Activated CD4-positive, alpha-beta T cell treated with anti-CD3 and anti-CD28 coated beads for 24 hours (primary cell): ENCODE measurements at regions not wholly inside any gene's neighbourhood (a gene's known extent, or its start where the extent isn't known, plus 50 kb on each side); places are given as distances from the start of the nearest gene placed in this dataset.

ENCODE experiments used
- DNase-seq, 2 donors: peaks; one replicate each; pipeline ENCODE4 v3.0.0-alpha.2; 2020; ENCODE audit warnings: low read depth in 2 of 2

GRCh38 chr11:37774441-37774840 lies 1176.4 kb upstream of the RAG2 start:
- no peak for DNase-seq

- DNase-seq: no peak
Measured at GRCh38 chr11:37770145-37770544, 1172.1 kb upstream of the RAG2 start.

GRCh38 chr11:37762079-37762478 lies 1164.0 kb upstream of the RAG2 start:
- DNase-seq: no peak

- DNase-seq: no peak
Measured at GRCh38 chr11:37755521-37755920, 1157.5 kb upstream of the RAG2 start.

GRCh38 chr11:37748641-37749040 lies 1150.6 kb upstream of the RAG2 start:
- no peak for DNase-seq

- DNase-seq: no peak
Measured at GRCh38 chr11:37747121-37747520, 1149.1 kb upstream of the RAG2 start.

GRCh38 chr11:37727371-37727770 lies 1129.3 kb upstream of the RAG2 start:
- no peak for DNase-seq

GRCh38 chr11:37724315-37724714 lies 1126.3 kb upstream of the RAG2 start:
- no peak for DNase-seq

GRCh38 chr11:37721485-37721884 lies 1123.4 kb upstream of the RAG2 start:
- no peak for DNase-seq

- DNase-seq: no peak
Measured at GRCh38 chr11:37718431-37718999, 1120.5 kb upstream of the RAG2 start.

GRCh38 chr11:37712251-37712650 lies 1114.2 kb upstream of the RAG2 start:
- no peak for DNase-seq

- DNase-seq: no peak
Measured at GRCh38 chr11:37710031-37710430, 1112.0 kb upstream of the RAG2 start.

- DNase-seq: no peak
Measured at GRCh38 chr11:37704791-37705190, 1106.8 kb upstream of the RAG2 start.

- DNase-seq: no peak
Measured at GRCh38 chr11:37699644-37700043, 1101.6 kb upstream of the RAG2 start.

- DNase-seq: no peak
Measured at GRCh38 chr11:37695283-37695682, 1097.2 kb upstream of the RAG2 start.

- DNase-seq: no peak
Measured at GRCh38 chr11:37689951-37690350, 1091.9 kb upstream of the RAG2 start.

- DNase-seq: no peak
Measured at GRCh38 chr11:37688456-37688855, 1090.4 kb upstream of the RAG2 start.

GRCh38 chr11:37687130-37687529 lies 1089.1 kb upstream of the RAG2 start:
- DNase-seq: no peak

GRCh38 chr11:37671321-37671720 lies 1073.3 kb upstream of the RAG2 start:
- no peak for DNase-seq

GRCh38 chr11:37666960-37667359 lies 1068.9 kb upstream of the RAG2 start:
- no peak for DNase-seq

- DNase-seq: no peak
Measured at GRCh38 chr11:37657645-37658044, 1059.6 kb upstream of the RAG2 start.

- no peak for DNase-seq
Measured at GRCh38 chr11:37647767-37648166, 1049.7 kb upstream of the RAG2 start.

- DNase-seq: no peak
Measured at GRCh38 chr11:37643968-37644367, 1045.9 kb upstream of the RAG2 start.

GRCh38 chr11:37642296-37642695 lies 1044.3 kb upstream of the RAG2 start:
- no peak for DNase-seq
